NCI-H1694 (cell line): ENCODE measurements at regions not wholly inside any gene's neighbourhood (a gene's known extent, or its start where the extent isn't known, plus 50 kb on each side); places are given as distances from the start of the nearest gene placed in this dataset.
"Not testable (repeated sequence)": the region's sequence is repeated elsewhere in the genome, so short reads cannot be mapped to it uniquely, and the experiment has no call there.

Experiments
- DNase-seq: peaks from one replicate; lab custom pipeline; 2025; lab: John Stamatoyannopoulos, UW

DNA sequence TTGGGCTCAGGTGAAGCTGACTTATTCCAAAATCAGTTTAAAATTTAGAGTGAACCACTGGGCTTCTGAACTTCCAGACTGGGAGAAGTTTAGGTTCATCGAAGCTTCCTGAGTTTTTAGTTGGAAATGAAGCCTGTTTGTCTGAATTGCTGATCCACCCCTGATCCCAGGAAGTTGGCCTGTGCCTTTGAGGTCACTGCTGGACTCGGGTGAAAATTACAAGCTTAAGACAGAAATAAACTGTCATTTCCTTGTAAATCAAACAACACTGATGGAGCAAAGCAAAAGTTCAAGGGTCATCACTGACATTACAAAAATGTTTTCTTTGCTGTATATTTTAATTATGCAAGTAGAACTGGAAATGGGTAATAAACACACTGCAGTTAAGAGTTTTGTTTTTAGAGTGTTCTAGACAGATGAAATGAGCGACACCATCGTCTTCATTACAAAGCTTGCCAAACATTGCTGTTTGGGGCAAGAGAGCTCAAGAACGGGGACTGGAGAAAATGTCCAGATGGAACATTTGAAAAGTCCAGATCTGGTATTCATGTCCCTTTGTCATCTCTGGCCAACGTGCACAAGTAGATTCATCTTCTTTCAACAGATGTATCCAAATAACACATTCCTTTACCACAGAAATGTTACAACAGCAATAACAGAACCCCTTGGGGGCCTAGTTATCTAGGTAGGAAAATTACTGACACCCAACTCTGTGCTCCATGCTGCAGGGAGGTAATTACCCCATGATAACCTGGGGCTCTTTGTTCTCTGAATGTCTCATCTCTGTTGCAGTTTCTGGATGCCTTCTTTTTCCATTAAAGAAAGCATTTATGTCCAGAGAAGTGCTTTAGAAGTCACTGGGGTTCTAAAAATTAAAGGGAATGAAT, 142.4 kb upstream of the ERCC6L2 start:
- DNase-seq = no peak

DNA sequence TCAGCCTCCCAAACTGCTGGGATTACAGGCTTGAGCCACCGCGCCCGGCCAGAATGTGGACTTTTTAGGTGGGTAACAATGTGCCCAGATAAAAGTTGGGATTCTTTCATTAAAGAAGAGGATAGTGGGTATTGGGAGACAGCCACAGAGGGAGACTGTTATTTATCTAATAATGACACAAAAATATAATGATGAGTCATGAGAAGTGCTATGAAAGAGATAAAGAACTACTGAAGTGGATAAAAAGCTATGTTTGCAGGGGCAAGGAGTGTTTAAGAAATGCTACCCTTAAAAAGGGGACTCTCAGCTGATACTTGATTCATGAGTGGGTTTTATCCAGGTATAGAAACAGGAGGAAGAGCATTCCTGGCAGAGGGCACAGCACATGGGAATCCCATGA, 143.6 kb upstream of the ERCC6L2 start:
- DNase-seq = no peak

DNA sequence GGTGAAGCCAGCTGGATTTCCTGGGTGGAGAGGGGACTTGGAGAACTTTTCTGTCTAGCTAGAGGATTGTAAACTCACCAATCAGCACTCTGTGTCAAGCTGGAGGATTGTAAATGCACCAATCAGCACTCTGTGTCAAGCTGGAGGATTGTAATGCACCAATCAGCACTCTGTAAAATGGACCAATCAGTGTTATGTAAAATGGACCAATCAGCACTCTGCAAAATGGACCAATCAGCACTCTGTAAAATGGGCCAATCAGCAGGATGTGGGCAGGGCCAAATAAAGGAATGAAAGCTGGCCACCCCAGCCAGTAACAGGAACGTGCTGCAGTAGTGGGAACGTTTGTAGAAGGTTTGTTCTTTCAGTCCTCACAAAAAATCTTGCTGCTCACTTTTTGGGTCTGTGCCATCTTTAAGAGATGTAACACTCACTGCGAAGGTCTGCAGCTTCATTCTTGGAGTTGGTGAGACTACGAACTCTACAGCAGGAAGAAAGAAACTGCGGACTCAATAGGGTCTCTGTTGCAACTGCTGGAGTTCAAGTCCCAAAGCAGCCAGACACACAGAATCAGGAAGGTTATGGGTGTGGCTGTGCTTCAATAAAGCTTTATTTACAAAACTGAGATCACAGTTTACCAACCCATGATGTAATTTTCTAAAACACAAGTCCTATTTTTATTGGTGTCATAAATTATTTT, 145.7 kb upstream of the ERCC6L2 start:
- DNase-seq = no peak

DNA sequence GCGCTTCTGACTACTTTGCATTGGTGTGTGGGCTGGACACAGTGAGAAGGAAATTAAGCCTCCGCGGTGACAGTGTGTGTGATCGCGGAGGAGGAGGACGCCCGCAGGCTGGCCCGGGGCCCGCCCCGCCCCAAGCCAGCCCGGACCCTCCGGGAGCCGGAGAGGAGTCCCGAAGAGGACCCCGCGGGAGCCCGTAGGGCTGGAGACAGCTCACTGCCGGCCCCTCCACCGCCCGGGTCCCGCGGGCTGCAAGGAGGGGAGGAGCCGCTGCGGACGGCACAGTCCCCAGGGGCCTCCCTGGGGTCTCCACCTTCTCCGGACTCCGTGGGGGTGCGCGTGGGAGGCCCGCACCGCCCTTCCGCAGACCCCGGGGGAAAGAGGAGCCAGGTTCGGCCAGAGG, 146.4 kb upstream of the ERCC6L2 start:
- no peak for DNase-seq

DNA sequence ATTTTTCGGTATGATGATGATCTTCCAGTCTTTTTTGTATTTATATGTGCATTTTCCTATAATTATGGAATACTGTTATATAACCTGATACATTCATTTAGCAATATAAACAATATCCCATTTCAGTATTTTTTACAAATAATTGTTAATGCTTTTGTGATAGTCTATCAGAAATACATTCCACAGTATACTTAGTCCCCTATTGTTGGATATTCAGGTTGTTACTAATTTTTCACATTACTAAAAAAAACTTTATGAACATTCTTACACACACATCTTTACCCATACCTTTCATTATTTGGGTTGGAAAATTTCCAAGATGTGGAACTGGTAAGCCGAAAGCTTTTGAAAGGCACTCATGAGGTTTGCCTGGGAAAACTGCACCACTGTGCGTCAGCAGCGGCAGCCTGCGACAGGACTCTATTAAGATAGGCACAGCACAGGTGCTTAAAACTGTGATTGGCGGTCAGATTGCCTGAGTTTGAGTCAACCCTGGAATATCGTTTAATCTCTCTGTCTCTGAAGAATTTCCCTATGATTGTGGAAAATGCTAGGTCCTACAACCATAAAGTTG, 147.5 kb upstream of the ERCC6L2 start:
- DNase-seq = no peak

DNA sequence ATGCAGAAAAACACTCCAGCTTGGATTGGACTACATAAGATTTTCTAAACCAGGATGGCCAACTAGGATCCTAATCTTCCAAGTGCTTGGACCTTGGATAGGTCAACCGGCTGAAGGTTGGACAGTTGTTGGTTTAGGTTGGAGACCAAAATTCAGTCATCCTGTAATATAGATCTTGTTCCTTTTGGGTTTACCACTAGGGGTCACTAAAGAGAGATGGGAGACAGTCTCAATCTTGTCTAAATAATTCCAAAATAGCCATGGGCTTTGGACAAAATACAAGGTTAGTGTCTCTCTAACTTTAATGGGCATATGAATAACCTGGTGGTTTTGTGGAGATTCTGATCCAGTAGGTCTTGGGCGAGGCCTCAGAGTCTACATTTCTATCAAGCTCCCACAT, 148.7 kb upstream of the ERCC6L2 start:
- DNase-seq = peak; percentile 34

DNA sequence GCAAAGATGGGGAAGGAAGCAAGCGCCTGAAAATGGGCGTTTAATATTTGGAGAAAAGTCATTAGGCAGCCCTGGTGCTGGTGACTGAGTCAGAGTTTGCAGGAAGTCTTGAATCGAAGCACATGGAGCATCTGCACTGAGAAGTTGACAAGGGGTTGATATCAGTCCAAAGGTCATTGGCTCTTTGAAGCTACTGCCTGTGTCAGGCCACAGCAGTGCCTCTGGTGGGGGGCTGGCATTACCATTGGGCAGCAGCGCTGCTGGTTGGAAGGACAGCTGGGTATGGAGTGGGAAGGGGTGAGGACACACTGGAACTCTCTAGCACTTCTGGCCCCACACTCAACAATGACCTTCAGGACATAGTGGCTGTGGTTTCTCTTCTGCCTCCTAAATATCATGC, 150.4 kb upstream of the ERCC6L2 start:
- DNase-seq = no peak

DNA sequence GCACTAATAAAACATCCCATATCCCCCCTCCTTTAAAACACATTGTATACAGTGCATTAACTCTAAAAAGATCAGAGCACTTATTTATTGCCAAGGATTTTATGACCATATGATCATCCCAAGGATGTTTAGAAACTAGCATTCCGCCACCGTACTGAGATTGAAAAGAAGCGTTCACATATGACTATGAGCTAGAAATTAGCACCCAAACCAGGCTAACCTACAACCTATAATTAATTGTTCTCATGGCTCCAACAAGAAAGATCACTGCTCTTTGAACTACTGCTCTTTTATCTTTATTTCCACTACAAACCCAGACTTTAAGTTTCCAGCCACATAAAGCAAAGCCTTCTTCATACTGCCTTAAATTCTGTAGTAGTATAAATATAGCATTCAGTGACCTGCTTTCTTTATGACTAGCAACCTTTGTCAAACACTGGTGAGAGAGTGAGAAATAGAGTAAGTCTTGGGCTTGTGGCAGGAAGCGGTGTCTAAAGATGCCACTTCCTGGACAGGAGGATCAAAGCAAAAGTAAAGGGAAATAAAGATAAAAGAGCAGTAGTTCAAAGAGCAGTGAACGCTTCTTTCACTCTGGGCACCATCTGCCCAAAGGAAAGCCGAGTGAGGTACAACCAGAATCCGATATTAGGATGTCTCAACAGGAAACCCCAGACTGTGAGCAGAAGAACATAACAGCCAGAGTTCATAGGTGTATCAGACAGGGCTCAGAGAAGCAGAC, 151.1 kb upstream of the ERCC6L2 start:
- DNase-seq = no peak

DNA sequence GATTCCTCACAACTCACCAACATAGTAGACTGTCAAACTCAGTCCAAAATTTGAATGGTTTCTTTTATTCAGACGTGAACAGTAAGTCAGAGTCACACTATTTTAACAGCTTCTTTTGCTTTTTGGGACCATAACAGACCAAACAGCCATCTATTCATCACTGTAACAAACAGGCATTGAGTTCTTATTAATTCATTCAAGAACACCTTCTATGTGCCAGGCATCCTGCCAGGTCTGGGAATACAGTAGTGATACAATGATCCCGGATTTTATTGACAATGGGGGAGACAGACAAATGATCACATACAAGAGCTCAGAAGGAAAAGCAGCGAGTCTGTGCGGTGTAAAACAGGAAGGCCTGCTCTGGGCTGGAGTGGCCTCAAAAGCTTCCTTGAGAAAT, 153.3 kb upstream of the ERCC6L2 start:
- DNase-seq = no peak

DNA sequence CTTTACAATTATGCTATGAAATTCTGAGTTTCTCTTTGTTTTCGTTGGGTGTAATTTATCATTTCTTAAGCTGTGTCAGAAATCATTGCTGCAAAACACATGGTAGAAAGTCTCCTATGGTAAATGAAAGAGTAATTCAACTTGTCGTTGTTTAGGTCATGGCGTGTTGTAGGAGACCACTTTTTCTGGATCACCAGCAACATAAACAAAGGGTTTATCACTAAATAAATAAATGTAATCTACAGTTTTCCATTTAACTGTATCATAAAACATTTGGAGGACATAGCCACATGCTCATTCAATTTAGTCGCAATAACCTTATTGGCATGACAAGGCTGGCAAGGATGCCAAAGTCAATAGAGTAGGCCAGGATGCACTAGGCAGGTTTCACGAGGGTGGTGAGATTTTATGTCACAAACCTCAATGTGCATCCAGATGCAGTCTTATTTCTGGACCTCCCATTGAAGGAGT, 154.4 kb upstream of the ERCC6L2 start:
- DNase-seq = no peak

DNA sequence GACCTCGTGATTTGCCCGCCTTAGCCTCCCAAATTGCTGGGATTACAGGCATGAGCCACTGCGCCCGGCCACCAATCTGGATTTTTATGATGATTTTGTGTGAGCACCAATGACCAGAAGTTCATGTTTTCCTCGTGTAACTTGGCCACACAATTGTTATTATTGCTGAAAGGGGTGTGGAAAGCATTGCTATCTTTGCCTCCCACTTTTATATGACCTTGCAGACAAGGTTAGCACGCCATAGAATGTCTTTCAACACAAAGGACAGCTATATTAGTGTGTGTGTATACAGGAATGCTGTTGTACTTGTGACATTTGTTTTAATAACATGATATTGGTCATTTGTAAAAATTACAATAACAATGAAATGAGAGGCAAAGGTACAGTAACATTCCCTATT, 155.0 kb upstream of the ERCC6L2 start:
- DNase-seq = no peak

DNA sequence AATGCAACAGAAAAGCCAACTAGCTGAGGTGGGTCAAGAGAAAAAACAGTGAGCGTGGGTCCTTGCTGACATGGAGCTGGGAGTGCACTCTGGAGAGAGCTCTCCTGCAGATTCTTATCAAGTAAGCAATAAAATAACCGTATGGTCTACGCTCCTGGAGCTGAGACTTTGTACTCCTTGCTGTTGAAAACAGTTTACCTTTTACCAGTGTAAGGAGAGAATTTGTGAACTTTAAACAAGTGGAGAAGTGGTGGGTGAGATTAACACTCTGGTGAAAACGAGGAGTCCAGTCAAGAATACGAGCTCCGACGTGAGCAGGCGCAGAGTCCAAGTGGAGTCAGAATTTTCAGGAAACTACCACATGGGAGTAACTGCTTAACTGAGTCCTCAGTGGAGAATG, 156.1 kb upstream of the ERCC6L2 start:
- DNase-seq = no peak

DNA sequence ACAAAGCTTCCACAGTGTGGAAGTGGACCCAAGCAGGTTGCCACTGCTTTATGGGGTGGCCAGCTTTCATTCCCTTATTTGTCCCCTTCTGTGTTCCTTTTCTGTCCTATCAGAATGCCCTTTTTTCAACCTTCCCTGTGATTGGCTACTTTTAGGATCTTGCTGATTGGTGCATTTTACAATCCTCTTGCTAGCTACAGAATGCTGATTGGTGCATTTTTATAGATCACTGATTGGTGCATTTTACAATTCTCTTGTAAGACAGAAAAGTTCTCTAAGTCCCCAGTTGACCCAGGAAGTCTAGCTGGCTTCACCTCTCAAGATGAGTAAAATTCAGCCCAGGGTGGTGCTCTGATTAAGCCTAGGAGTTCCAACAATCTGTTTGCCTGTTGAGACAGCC, 157.2 kb upstream of the ERCC6L2 start:
- DNase-seq = no peak

DNA sequence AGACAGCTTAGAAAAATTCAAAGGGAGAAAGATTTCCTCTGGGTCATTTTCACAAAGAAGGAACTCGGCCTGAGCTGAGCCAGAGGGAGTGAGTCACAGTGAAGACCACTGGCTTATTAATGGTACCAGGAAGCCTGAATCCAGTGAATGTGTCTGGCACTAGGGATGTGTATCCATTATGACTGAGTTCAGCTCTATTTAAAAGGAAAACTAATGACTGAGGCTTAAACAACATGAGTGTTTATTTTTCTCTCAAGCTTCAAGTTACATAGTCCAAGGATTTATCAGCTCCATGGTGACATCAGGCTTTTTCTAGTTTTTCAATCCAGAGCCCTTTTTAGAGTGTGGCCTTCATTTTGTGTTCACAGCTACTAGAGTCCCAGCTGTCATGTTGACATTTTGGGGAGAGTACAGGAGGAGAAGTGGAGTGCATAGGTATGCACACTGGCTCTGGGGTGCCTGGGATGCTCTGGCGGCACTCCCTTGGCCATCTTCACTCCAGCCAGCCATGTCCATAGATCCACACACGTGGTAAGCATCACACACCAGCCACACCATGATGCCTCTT, 159.5 kb upstream of the ERCC6L2 start:
- DNase-seq = no peak

DNA sequence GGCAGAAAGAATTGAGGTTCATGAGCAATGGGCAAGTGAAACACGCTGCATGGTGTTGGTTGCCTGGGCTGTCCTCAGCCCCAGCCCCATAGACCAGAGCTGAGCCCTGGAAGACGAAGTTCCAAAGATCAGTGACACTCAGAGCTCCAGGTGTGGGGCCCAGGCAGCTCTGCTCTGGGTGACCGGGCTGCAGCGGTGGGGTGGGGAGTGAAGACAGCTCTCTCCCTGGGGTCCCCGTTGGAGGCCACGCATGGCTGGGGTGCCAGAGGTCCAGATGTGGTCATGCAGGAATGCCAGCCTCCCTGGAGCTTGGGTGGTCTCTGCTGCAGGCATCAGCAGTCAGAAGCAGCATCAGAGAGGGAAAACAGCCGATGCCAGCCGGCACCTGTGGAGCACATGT, 165.0 kb upstream of the ERCC6L2 start:
- no peak for DNase-seq

DNA sequence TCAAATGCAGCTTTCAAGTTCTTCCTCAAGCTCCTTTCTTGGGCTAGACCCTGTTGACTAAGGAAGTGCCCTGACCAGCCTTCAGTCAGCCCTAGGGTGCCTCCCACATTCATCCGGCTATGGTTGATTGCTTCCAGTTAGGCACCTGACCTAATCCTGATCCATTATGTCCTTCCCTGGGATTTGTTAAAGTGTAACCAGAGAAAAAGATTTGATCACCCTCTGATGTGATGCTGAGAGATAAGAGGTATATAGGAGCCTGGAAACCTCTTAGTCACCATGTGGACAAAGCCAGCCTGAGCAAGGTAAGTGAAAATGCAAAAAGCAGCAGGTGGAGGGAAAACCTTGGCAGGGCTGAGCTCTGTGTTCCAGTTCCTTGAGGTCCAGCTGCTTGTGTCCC, 178.8 kb upstream of the ERCC6L2 start:
- no peak for DNase-seq

DNA sequence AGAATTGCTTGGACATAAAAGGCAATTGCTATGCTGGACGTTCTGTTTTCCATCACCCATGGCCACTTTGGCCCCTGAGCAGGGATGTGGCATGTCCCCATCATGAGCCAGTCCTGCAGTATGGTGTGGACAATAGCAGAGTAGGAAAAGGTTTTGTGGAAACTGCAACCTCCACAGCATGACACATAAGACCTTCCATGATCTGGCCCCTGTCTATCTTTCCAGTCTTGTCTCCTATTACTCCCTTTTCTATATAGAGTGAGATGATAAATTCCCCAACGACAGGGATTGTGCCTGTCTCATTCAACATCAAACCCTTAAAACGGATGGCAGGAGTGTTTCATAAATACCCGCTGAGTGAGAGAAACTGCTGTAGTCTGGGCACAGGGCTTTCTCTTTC, 174.7 kb upstream of the PTCH1 start:
- no peak for DNase-seq

DNA sequence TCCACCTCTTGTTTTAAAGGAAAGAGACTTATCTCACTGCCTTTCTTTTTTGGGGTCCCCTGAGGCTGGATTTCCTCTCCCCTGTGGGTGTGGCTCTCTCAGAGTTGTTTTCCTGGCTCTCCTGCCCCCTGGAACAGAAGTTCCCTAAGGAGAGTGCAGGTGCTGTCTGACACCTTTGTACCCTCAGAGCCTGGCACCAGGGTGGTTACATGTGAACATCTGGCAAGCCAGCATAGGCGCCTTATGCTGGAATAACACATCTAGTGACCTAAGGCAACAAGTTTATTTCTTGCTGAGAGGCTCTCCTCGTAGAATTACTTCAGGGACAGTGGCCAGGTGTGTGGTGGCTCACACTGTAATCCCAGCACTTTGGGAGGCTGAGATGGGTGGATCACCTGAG, 172.9 kb upstream of the PTCH1 start:
- no peak for DNase-seq

DNA sequence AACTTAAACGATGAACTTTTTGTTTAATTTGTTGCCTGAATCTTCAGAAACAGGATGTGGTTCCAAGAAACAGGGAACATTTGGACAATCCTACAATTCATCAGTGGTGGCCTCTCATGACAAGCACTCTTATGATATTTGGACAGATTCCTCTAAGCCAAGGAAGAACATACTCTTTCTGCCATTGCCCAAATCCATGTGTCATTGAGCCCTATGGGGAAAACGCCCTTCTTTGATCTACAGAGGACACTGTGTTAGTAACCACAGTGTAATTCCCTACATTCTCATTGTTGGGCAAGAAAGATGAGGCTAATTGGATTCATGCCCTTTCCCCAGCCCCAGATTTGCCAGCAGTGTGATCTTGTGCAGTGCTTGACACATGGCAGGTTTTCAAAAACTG, 167.7 kb upstream of the PTCH1 start:
- no peak for DNase-seq

DNA sequence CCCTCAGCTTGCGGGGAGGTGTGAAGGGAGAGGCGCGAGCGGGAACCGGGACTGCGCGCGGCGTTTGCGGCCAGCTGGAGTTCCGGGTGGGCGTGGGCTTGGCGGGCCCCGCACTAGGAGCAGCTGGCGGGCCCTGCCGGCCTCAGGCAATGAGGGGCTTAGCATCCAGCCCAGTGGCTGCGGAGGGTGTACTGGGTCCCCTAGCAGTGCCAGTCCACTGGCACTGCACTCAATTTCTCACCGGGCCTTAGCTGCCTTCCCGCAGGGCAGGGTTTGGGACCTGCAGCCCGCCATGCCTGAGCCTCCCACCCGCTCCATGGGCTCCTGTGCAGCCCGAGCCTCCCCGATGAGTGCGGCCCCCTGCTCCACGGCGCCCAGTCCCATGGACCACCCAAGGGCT, 163.5 kb upstream of the PTCH1 start:
- DNase-seq = not testable (repeated sequence)

DNA sequence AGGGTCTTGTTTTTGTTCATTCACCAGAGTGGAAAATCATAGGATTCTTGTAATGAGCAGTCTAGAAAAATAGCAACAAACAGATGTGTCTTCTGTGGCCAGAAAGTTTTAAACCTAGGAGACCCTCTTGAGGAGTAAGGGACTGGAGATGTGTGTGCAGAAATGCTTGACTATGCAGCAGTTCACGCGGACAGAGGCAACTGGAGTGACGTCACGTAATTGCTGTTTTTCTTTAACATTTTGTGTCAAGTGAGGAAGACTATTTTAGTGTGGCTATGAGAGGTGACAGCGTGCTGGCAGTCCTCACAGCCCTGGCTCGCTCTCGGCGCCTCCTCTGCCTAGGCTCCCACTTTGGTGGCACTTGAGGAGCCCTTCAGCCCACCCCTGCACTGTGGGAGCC, 163.1 kb upstream of the PTCH1 start:
- DNase-seq = no peak

DNA sequence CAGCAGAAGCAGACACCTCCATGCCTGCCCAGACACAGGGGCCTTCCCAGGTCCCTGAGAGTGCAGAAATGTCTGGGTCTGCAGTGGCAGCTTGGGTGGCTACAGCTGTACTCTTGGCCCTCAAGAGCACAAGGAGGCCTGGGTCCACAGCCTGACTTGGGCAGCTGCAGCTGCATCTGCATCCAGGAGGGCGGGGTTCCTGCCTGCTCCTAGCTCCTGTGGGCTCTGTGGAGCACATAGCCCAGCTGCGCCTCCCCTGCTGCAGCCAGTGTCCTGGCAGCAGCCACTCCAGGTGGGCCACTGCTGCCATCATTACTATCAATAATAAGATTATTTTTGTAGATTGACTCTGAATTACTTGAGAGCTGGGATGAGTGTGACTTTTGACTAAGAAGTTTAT, 162.0 kb upstream of the PTCH1 start:
- no peak for DNase-seq
